Natural killer cell (primary cell): ENCODE measurements at regions not wholly inside any gene's neighbourhood (a gene's known extent, or its start where the extent isn't known, plus 50 kb on each side); places are given as distances from the start of the nearest gene placed in this dataset.

Experiments used
- ATAC-seq, 3 donors: fragments of 150-1000 bp in 2 of 3; fragments of 200-7000 bp in 1 of 3; cut with Tn5 transposase; 1 replicate in 1 of 3; 2 replicates in 2 of 3; pipeline ENCODE4 v1.10.0; 2021; ENCODE audit warnings: mild to moderate bottlenecking in 2 of 3, moderate library complexity in 2 of 3
- DNase-seq, 2 donors: peaks; one replicate each; pipeline versions ENCODE4 v3.0.0 to v3.0.0-alpha.2; 2013 to 2021; ENCODE audit warnings: mixed read lengths in 1 of 2
- H3K27ac ChIP-seq: one replicate; pipeline ENCODE4 v1.5.1; 2013; ENCODE audit warnings: mild to moderate bottlenecking, low read length
- H3K27me3 ChIP-seq: one replicate; pipeline ENCODE4 v1.6.1; 2013; ENCODE audit warnings: low read length; ENCODE audit not compliant: control insufficient read depth, insufficient read depth
- H3K36me3 ChIP-seq: one replicate; pipeline ENCODE4 v1.6.1; 2013; ENCODE audit warnings: low read length; ENCODE audit not compliant: control insufficient read depth, insufficient read depth
- H3K4me1 ChIP-seq: one replicate; pipeline ENCODE4 v1.6.1; 2013; ENCODE audit warnings: low read length; ENCODE audit not compliant: control insufficient read depth, insufficient read depth
- H3K4me3 ChIP-seq: one replicate; pipeline ENCODE4 v1.5.1; 2013; ENCODE audit warnings: low read length
- H3K9me3 ChIP-seq: one replicate; pipeline ENCODE4 v1.6.1; 2013; ENCODE audit warnings: low read length; ENCODE audit not compliant: control insufficient read depth, insufficient read depth
- H3K27ac Mint-ChIP-seq, 2 donors: one replicate each; pipeline ENCODE4 v1.8.0; 2022; ENCODE audit warnings: mild to moderate bottlenecking in 2 of 2, mixed read lengths in 2 of 2, moderate library complexity in 1 of 2
- H3K27me3 Mint-ChIP-seq, 2 donors: one replicate each; pipeline ENCODE4 v1.8.0; 2022; ENCODE audit warnings: low read depth in 2 of 2, mixed read lengths in 2 of 2
- H3K36me3 Mint-ChIP-seq: one replicate; pipeline ENCODE4 v1.8.0; 2022; ENCODE audit warnings: mixed read lengths
- H3K4me1 Mint-ChIP-seq, 2 donors: one replicate each; pipeline ENCODE4 v1.8.0; 2022; ENCODE audit warnings: mixed read lengths in 2 of 2
- H3K4me3 Mint-ChIP-seq: one replicate; pipeline ENCODE4 v1.8.0; 2022; ENCODE audit warnings: mild to moderate bottlenecking, moderate library complexity, mixed read lengths
- H3K9me3 Mint-ChIP-seq, 2 donors: one replicate each; pipeline ENCODE4 v1.8.0; 2022; ENCODE audit warnings: mixed read lengths in 2 of 2
- WGBS: methylation state at CpG from one replicate; pipeline ENCODE4 v1.1.7; 2013; ENCODE audit warnings: missing lambda C conversion rate; ENCODE audit not compliant: insufficient coverage; 5-methylcytosine and 5-hydroxymethylcytosine counted together
- intact Hi-C: fragments of 100-400 bp; cut with micrococcal nuclease; formaldehyde crosslinking; loops from one replicate; pipeline ENCODE4 v1.14.2; 2022
- TF ChIP-seq, protein P1 (sequence below): fragments of 200-600 bp; IDR thresholded peaks from one replicate; pipeline ENCODE4 v1.8.0; 2022; ENCODE audit warnings: antibody characterized with exemption

DNA sequence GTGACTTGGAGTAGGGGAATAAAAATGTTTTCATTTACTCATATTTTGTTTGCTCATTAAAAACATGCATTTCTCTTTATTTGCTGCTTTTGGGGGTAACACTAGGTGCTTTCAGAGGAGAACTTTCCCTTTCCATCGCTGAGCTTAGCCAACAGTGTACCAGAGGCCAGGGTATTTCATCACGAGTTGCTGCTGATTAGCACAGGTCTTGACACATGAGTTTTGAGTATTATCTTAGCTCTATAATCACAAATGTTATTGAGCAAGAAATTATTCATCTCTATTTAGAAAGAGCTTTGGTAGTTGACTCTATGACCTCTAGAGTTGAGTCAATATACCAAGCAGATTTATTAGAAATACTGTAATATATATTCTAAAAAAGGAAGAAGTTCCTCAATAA is 375.9 kb downstream of the NXPH1 start:
- Mint-ChIP-seq H3K4me1 (no peaks in the 10 kb centered on the region), H3K36me3 (no peaks in the 10 kb centered on the region), H3K9me3 (peaks cover 14 to 17% of the 10 kb centered on the region in 2 donors), H3K27me3 (no peaks in the 10 kb centered on the region), H3K4me3 (no peak overlapping the region), H3K27ac (no peak overlapping the region)
- no peaks in the 10 kb centered on the region for H3K27me3 ChIP-seq
- H3K4me1 ChIP-seq, result no peaks in the 10 kb centered on the region
- no CpG with 5 or more reads among the region's 2 CpGs for WGBS
- no peak for DNase-seq
- TF ChIP-seq, protein P1, sequence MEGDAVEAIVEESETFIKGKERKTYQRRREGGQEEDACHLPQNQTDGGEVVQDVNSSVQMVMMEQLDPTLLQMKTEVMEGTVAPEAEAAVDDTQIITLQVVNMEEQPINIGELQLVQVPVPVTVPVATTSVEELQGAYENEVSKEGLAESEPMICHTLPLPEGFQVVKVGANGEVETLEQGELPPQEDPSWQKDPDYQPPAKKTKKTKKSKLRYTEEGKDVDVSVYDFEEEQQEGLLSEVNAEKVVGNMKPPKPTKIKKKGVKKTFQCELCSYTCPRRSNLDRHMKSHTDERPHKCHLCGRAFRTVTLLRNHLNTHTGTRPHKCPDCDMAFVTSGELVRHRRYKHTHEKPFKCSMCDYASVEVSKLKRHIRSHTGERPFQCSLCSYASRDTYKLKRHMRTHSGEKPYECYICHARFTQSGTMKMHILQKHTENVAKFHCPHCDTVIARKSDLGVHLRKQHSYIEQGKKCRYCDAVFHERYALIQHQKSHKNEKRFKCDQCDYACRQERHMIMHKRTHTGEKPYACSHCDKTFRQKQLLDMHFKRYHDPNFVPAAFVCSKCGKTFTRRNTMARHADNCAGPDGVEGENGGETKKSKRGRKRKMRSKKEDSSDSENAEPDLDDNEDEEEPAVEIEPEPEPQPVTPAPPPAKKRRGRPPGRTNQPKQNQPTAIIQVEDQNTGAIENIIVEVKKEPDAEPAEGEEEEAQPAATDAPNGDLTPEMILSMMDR, result no peak
- intact Hi-C loops, result no loop called here
- H3K36me3 ChIP-seq, result no peaks in the 10 kb centered on the region
- no peaks in the 10 kb centered on the region for H3K9me3 ChIP-seq
- no peak for ATAC-seq
- no peak overlapping the region for H3K4me3 ChIP-seq
- H3K27ac ChIP-seq, result no peak overlapping the region

DNA sequence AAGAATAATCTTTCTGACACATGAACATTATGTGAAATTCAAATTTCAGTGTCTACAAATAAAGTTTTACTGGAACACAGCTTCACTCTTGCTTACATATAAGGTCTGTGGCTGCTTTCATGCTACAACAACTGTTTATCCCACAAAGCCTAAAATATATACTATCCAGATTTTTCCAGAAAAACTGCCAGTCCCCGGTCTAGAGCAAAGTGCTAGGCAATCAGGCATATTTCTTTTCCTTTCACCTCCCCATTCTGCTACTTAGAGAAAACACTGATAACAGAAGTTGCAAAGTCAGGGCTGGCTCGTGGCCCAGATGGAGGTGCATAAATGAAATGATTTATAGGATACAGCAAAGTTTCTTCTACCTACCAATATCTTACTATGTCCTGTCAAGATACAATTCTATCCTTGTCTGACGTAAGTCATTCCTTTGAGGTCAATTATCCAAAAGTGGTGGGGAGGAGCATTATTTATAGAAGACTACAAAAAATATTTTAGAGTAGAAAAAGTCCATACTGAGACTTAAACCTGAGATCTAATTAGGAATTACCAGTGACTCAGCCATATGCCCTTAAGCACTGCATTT is 384.1 kb downstream of the NXPH1 start:
- Mint-ChIP-seq H3K4me1 (no peaks in the 10 kb centered on the region), H3K27ac (no peak overlapping the region), H3K9me3 (peaks cover 4 to 6% of the 10 kb centered on the region in 2 donors), H3K36me3 (peaks cover 7% of the 10 kb centered on the region), H3K27me3 (no peaks in the 10 kb centered on the region), H3K4me3 (no peak overlapping the region)
- WGBS, result 8% methylated on average over 1 of the region's 3 CpGs
- Histone ChIP-seq H3K27me3 (no peaks in the 10 kb centered on the region), H3K4me1 (no peaks in the 10 kb centered on the region), H3K9me3 (peaks cover 8% of the 10 kb centered on the region), H3K27ac (no peak overlapping the region), H3K4me3 (no peak overlapping the region), H3K36me3 (no peaks in the 10 kb centered on the region)
- intact Hi-C loops, result no loop called here
- DNase-seq, result no peak
- TF ChIP-seq, protein P1, result no peak
- ATAC-seq, result no peak

DNA sequence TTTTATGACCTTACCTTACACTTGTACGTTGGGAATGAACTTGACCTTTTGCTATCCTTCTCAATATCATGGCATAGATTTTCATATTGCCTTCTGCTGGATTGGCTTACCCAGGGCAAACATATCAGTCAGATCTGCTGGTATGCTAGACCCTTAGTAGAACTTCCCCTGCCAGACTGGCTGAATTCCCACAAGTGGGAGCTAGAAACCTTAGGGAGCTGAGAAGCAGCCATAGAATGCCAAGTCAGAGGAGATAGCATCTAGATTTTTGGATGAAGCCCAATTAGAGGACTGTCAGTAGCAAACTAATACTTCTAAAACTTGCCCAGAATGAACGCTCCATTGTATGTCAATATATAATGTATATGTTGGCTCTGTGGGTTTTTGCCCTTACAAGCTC is 385.0 kb downstream of the NXPH1 start:
- Mint-ChIP-seq H3K4me1 (no peaks in the 10 kb centered on the region), H3K27me3 (no peaks in the 10 kb centered on the region), H3K36me3 (peaks cover 7% of the 10 kb centered on the region), H3K9me3 (peaks cover 4 to 11% of the 10 kb centered on the region in 2 donors), H3K27ac (no peak overlapping the region), H3K4me3 (no peak overlapping the region)
- Histone ChIP-seq H3K9me3 (peaks cover 8% of the 10 kb centered on the region), H3K4me1 (no peaks in the 10 kb centered on the region), H3K36me3 (no peaks in the 10 kb centered on the region), H3K27me3 (no peaks in the 10 kb centered on the region), H3K27ac (no peak overlapping the region), H3K4me3 (no peak overlapping the region)
- DNase-seq, result no peak
- TF ChIP-seq, protein P1, result no peak
- intact Hi-C loops, result no loop called here
- 100% methylated on average over 1 of the region's 2 CpGs for WGBS
- no peak for ATAC-seq

DNA sequence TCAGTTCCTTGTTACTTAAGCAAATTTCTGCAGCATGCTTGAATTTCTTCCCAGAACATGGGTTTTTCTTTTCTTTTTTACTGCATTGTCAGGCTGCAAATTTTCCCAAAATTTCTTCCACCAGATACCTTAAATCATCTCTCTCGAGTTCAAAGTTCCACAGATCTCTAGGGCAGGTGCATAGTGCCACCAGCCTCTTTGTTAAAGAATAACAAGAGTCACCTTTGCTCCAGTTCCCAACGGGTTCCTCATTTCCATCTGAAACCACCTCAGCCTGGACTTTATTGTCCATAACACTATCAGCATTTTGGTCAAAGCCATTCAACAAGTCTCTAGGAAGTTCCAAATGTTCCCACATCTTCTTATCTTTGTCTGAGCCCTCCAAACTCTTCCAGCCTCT is 389.2 kb downstream of the NXPH1 start:
- Mint-ChIP-seq H3K27ac (no peak overlapping the region), H3K27me3 (no peaks in the 10 kb centered on the region), H3K9me3 (peaks cover 9 to 15% of the 10 kb centered on the region in 2 donors), H3K4me3 (no peak overlapping the region), H3K4me1 (no peaks in the 10 kb centered on the region), H3K36me3 (peaks cover 7% of the 10 kb centered on the region)
- Histone ChIP-seq H3K36me3 (no peaks in the 10 kb centered on the region), H3K27me3 (no peaks in the 10 kb centered on the region), H3K4me1 (no peaks in the 10 kb centered on the region), H3K27ac (no peak overlapping the region), H3K9me3 (peaks cover 8% of the 10 kb centered on the region), H3K4me3 (no peak overlapping the region)
- TF ChIP-seq, protein P1, result no peak
- 58% methylated on average over 2 of the region's 2 CpGs for whole genome bisulfite sequencing
- intact Hi-C loops, result no loop called here
- DNase-seq (no peak), ATAC-seq (no peak)
